Upper lobe of right lung (tissue), 1 donor: ENCODE measurements at regions not wholly inside any gene's neighbourhood (a gene's known extent, or its start where the extent isn't known, plus 50 kb on each side); places are given as distances from the start of the nearest gene placed in this dataset.

Experiments used
- ATAC-seq: fragments of 200-7000 bp; cut with Tn5 transposase; one replicate; pipeline ENCODE4 v1.9.1; 2020; ENCODE audit warnings: mild to moderate bottlenecking, moderate library complexity
- DNase-seq: peaks from one replicate; pipeline ENCODE4 v3.0.0-alpha.2; 2020
- H3K27ac ChIP-seq: fragments of 200-600 bp; one replicate; pipeline ENCODE4 v1.8.0; 2022
- H3K27me3 ChIP-seq: fragments of 200-600 bp; one replicate; pipeline ENCODE4 v1.8.0; 2022; ENCODE audit warnings: mild to moderate bottlenecking
- H3K36me3 ChIP-seq: fragments of 200-600 bp; one replicate; pipeline ENCODE4 v1.8.0; 2022
- H3K4me1 ChIP-seq: fragments of 200-600 bp; one replicate; pipeline ENCODE4 v1.8.0; 2022
- H3K4me3 ChIP-seq: fragments of 200-600 bp; one replicate; pipeline ENCODE4 v1.8.0; 2022; ENCODE audit warnings: mild to moderate bottlenecking
- H3K9me3 ChIP-seq: fragments of 200-600 bp; one replicate; pipeline ENCODE4 v1.8.0; 2022
- CTCF ChIP-seq: fragments of 200-600 bp; IDR thresholded peaks from one replicate; pipeline ENCODE4 v1.8.0; 2022; ENCODE audit warnings: antibody characterized with exemption
- intact Hi-C: fragments of 100-400 bp; cut with DNase I; formaldehyde crosslinking; loops from one replicate; pipeline ENCODE4 v1.11.0; 2022
- donor health status: DM: no; HTN: yes; CAD: no; lungs with severe emphysema.

GRCh38 chr12:46676396-46676795 is 149.4 kb downstream of the SLC38A4 start:
- ATAC-seq (no peak), DNase-seq (no peak)
- Histone ChIP-seq H3K4me1 (no peaks in the 10 kb centered on the region), H3K27ac (no peak overlapping the region), H3K9me3 (no peaks in the 10 kb centered on the region), H3K36me3 (no peaks in the 10 kb centered on the region), H3K4me3 (no peak overlapping the region), H3K27me3 (no peaks in the 10 kb centered on the region)
- intact Hi-C loops = no loop called here
- TF ChIP-seq CTCF = no peak

GRCh38 chr12:46675736-46676135 is 150.1 kb downstream of the SLC38A4 start:
- Histone ChIP-seq H3K27ac (no peak overlapping the region), H3K9me3 (no peaks in the 10 kb centered on the region), H3K4me1 (no peaks in the 10 kb centered on the region), H3K36me3 (no peaks in the 10 kb centered on the region), H3K4me3 (no peak overlapping the region), H3K27me3 (no peaks in the 10 kb centered on the region)
- ATAC-seq (peak; percentile 70), DNase-seq (peak; percentile 63)
- peak; percentile 69 for TF ChIP-seq CTCF
- intact Hi-C loops = no loop called here

GRCh38 chr12:46674800-46675199 is 151.0 kb downstream of the SLC38A4 start:
- Histone ChIP-seq H3K4me1 (no peaks in the 10 kb centered on the region), H3K27ac (no peak overlapping the region), H3K36me3 (no peaks in the 10 kb centered on the region), H3K9me3 (no peaks in the 10 kb centered on the region), H3K27me3 (no peaks in the 10 kb centered on the region), H3K4me3 (no peak overlapping the region)
- intact Hi-C loops = no loop called here
- no peak for TF ChIP-seq CTCF
- ATAC-seq (no peak), DNase-seq (no peak)

- no peaks in the 10 kb centered on the region for H3K36me3 ChIP-seq
- H3K27me3 ChIP-seq = no peaks in the 10 kb centered on the region
- H3K4me3 ChIP-seq = no peak overlapping the region
- intact Hi-C loops = no loop called here
- TF ChIP-seq CTCF = no peak
- H3K9me3 ChIP-seq = no peaks in the 10 kb centered on the region
- H3K4me1 ChIP-seq = no peaks in the 10 kb centered on the region
- H3K27ac ChIP-seq = no peak overlapping the region
- DNase-seq (no peak), ATAC-seq (no peak)
Observed at GRCh38 chr12:46674129-46674528, 151.7 kb downstream of the SLC38A4 start.

- peak; percentile 20 for ATAC-seq
- TF ChIP-seq CTCF = no peak
- H3K27ac ChIP-seq = no peak overlapping the region
- no peaks in the 10 kb centered on the region for H3K27me3 ChIP-seq
- no peaks in the 10 kb centered on the region for H3K9me3 ChIP-seq
- H3K4me1 ChIP-seq = no peaks in the 10 kb centered on the region
- no peak for DNase-seq
- no peaks in the 10 kb centered on the region for H3K36me3 ChIP-seq
- no peak overlapping the region for H3K4me3 ChIP-seq
- intact Hi-C loops = no loop called here
Observed at GRCh38 chr12:46671102-46671501, 154.7 kb downstream of the SLC38A4 start.

- DNase-seq (no peak), ATAC-seq (no peak)
- Histone ChIP-seq H3K4me1 (no peaks in the 10 kb centered on the region), H3K36me3 (no peaks in the 10 kb centered on the region), H3K27ac (no peak overlapping the region), H3K27me3 (no peaks in the 10 kb centered on the region), H3K9me3 (no peaks in the 10 kb centered on the region), H3K4me3 (no peak overlapping the region)
- intact Hi-C loops = no loop called here
- no peak for TF ChIP-seq CTCF
Observed at GRCh38 chr12:46670636-46671035, 155.2 kb downstream of the SLC38A4 start.
